Vagina (tissue), 2 donors: ENCODE measurements at regions not wholly inside any gene's neighbourhood (a gene's known extent, or its start where the extent isn't known, plus 50 kb on each side); places are given as distances from the start of the nearest gene placed in this dataset.

Experiments used
- DNase-seq, 2 donors: peaks; one replicate each; pipeline ENCODE4 v3.0.0-alpha.2; 2017; ENCODE audit errors: extremely low spot score in 2 of 2
- H3K27ac ChIP-seq: fragments of 200-600 bp; sonication (generic); one replicate; pipeline ENCODE4 v1.5.1; 2019
- H3K27me3 ChIP-seq: fragments of 200-600 bp; sonication (generic); one replicate; pipeline ENCODE4 v1.5.1; 2019
- H3K36me3 ChIP-seq, 2 donors: fragments of 200-600 bp; sonication (generic); one replicate each; pipeline ENCODE4 v1.5.1; 2017 to 2019
- H3K4me1 ChIP-seq: fragments of 200-600 bp; sonication (generic); one replicate; pipeline ENCODE4 v1.5.1; 2019
- H3K4me3 ChIP-seq, 2 donors: fragments of 200-600 bp; sonication (generic); 1 replicate in 1 of 2; 2 replicates in 1 of 2; pipeline ENCODE4 v1.5.1; 2016 to 2019
- H3K9me3 ChIP-seq: fragments of 200-600 bp; sonication (generic); one replicate; pipeline ENCODE4 v1.5.1; 2019
- CTCF ChIP-seq, 3 experiments: fragments of 450-650 bp in 2 of 3; fragments of 200-600 bp in 1 of 3; sonication (generic) in 1 of 3; IDR thresholded peaks; one replicate each; pipeline ENCODE4 v1.5.1; 2017 to 2019; ENCODE audit warnings: antibody characterized with exemption in 3 of 3, mild to moderate bottlenecking in 2 of 3, moderate library complexity in 2 of 3
- POLR2A ChIP-seq, 2 donors: fragments of 450-650 bp; IDR thresholded peaks; one replicate each; pipeline ENCODE4 v1.6.1; 2017; ENCODE audit warnings: antibody characterized with exemption in 2 of 2, mild to moderate bottlenecking in 2 of 2, moderate library complexity in 2 of 2
- POLR2AphosphoS5 ChIP-seq, 2 donors: sonication (generic); formaldehyde crosslinking; IDR thresholded peaks; one replicate each; pipeline ENCODE4 v1.9.0; 2017; ENCODE audit warnings: antibody characterized with exemption in 2 of 2, mild to moderate bottlenecking in 2 of 2, low read depth in 1 of 2; ENCODE audit not compliant: insufficient read depth in 1 of 2
- intact Hi-C: fragments of 100-400 bp; cut with DNase I; formaldehyde crosslinking; loops from one replicate; pipeline ENCODE4 v1.15.1; 2023

GRCh38 chr2:3066831-3067230 is 310.8 kb downstream of the EIPR1 start:
- Histone ChIP-seq H3K4me3 (no peak overlapping the region), H3K9me3 (no peaks in the 10 kb centered on the region), H3K27me3 (no peaks in the 10 kb centered on the region), H3K4me1 (no peaks in the 10 kb centered on the region), H3K36me3 (no peaks in the 10 kb centered on the region), H3K27ac (no peak overlapping the region)
- intact Hi-C loops, result no loop called here
- no peak for TF ChIP-seq POLR2AphosphoS5 (IDR thresholded peaks at IDR 0.05; ENCODE audit: insufficient read depth in 1 of 2, low read depth in 1 of 2)
- TF ChIP-seq CTCF (IDR thresholded peaks at IDR 0.05), result no peak
- no peak for TF ChIP-seq POLR2A (IDR thresholded peaks at IDR 0.05)
- DNase-seq, result peak in 1 of 2 donors; percentile 8

GRCh38 chr2:3065928-3066327 is 311.7 kb downstream of the EIPR1 start:
- no peaks in the 10 kb centered on the region for H3K9me3 ChIP-seq
- no peak overlapping the region for H3K4me3 ChIP-seq
- no peak overlapping the region for H3K27ac ChIP-seq
- H3K36me3 ChIP-seq, result no peaks in the 10 kb centered on the region
- DNase-seq, result peak; percentile 11 to 34
- intact Hi-C loops, result no loop called here
- H3K27me3 ChIP-seq, result no peaks in the 10 kb centered on the region
- H3K4me1 ChIP-seq, result no peaks in the 10 kb centered on the region
- TF ChIP-seq POLR2A (IDR thresholded peaks at IDR 0.05), result no peak
- no peak for TF ChIP-seq POLR2AphosphoS5 (IDR thresholded peaks at IDR 0.05; ENCODE audit: insufficient read depth in 1 of 2, low read depth in 1 of 2)
- no peak for TF ChIP-seq CTCF (IDR thresholded peaks at IDR 0.05)

GRCh38 chr2:3062476-3063260 is 314.9 kb downstream of the EIPR1 start:
- H3K36me3 ChIP-seq, result no peaks in the 10 kb centered on the region
- no peaks in the 10 kb centered on the region for H3K4me1 ChIP-seq
- no peak overlapping the region for H3K27ac ChIP-seq
- no peak overlapping the region for H3K4me3 ChIP-seq
- DNase-seq, result no peak
- intact Hi-C loops, result no loop called here
- H3K9me3 ChIP-seq, result no peaks in the 10 kb centered on the region
- H3K27me3 ChIP-seq, result no peaks in the 10 kb centered on the region
- TF ChIP-seq POLR2A (IDR thresholded peaks at IDR 0.05), result no peak
- TF ChIP-seq CTCF (IDR thresholded peaks at IDR 0.05), result no peak

- Histone ChIP-seq H3K4me1 (no peaks in the 10 kb centered on the region), H3K36me3 (no peaks in the 10 kb centered on the region), H3K9me3 (no peaks in the 10 kb centered on the region), H3K4me3 (no peak overlapping the region), H3K27ac (no peak overlapping the region), H3K27me3 (no peaks in the 10 kb centered on the region)
- intact Hi-C loops, result no loop called here
- TF ChIP-seq CTCF (IDR thresholded peaks at IDR 0.05), result no peak
- no peak for TF ChIP-seq POLR2A (IDR thresholded peaks at IDR 0.05)
- no peak for TF ChIP-seq POLR2AphosphoS5 (IDR thresholded peaks at IDR 0.05; ENCODE audit: insufficient read depth in 1 of 2, low read depth in 1 of 2)
- no peak for DNase-seq
These were observed 317.6 kb downstream of the EIPR1 start for GRCh38 chr2:3060049-3060448.

- TF ChIP-seq POLR2A (IDR thresholded peaks at IDR 0.05), result no peak
- no peak for TF ChIP-seq CTCF (IDR thresholded peaks at IDR 0.05)
- TF ChIP-seq POLR2AphosphoS5 (IDR thresholded peaks at IDR 0.05; ENCODE audit: insufficient read depth in 1 of 2, low read depth in 1 of 2), result no peak
- intact Hi-C loops, result no loop called here
- DNase-seq, result no peak
- Histone ChIP-seq H3K4me1 (no peaks in the 10 kb centered on the region), H3K27me3 (no peaks in the 10 kb centered on the region), H3K4me3 (no peak overlapping the region), H3K27ac (no peak overlapping the region), H3K9me3 (no peaks in the 10 kb centered on the region), H3K36me3 (no peaks in the 10 kb centered on the region)
These were observed 318.3 kb downstream of the EIPR1 start for GRCh38 chr2:3059141-3059925.
